ENCODE measurements at regions not wholly inside any gene's neighbourhood (a gene's known extent, or its start where the extent isn't known, plus 50 kb on each side); places are given as distances from the start of the nearest gene placed in this dataset.

- TF ChIP-seq CTCF (IDR thresholded peaks at IDR 0.05) (no peak), POLR2AphosphoS5 (IDR thresholded peaks at IDR 0.05; ENCODE audit: low read depth, low read length) (no peak)
Observed at GRCh38 chr18:60943297-60943696, 389.9 kb upstream of the CDH20 start.
